ES-I3 (cell line): ENCODE measurements at regions not wholly inside any gene's neighbourhood (a gene's known extent, or its start where the extent isn't known, plus 50 kb on each side); places are given as distances from the start of the nearest gene placed in this dataset.

Source experiments
- H3K36me3 ChIP-seq: 2 replicates; pipeline ENCODE4 v1.6.1; 2013; ENCODE audit warnings: mild to moderate bottlenecking, low read length, control low read depth, moderate library complexity; ENCODE audit not compliant: insufficient read depth
- H3K4me1 ChIP-seq: 2 replicates; pipeline ENCODE4 v1.6.1; 2013; ENCODE audit warnings: mild to moderate bottlenecking, control low read depth, low read length; ENCODE audit not compliant: insufficient read depth
- H3K9ac ChIP-seq: 2 replicates; pipeline ENCODE4 v1.6.1; 2013; ENCODE audit warnings: low read depth, mild to moderate bottlenecking, low read length, moderate library complexity
- H3K9me3 ChIP-seq: 2 replicates; pipeline ENCODE4 v1.6.1; 2013; ENCODE audit warnings: mild to moderate bottlenecking, low read length, moderate library complexity; ENCODE audit not compliant: control insufficient read depth, insufficient read depth

DNA sequence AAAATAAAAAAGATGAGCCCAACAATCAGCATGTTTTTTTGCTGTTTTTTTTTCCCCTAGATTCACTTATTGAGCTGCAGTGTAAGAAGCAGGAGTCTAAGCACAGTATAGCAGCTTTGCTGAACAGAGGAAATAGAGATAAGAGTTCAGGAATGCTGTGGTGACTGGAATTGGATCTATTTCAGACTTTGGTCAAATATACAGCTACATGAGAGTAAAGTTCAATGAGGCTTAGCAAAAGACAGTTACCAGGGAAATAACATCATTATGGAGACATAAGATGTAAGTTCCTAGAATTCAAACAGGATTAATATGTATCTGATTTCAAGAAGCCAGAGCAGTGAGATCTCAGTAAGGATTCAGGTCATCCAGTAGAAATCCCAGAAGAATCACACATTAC, 613.0 kb downstream of the RPS29 start:
- Histone ChIP-seq H3K36me3 (no peaks in the 10 kb centered on the region), H3K4me1 (no peaks in the 10 kb centered on the region), H3K9ac (no peak overlapping the region), H3K9me3 (no peaks in the 10 kb centered on the region)

- no peaks in the 10 kb centered on the region for H3K36me3 ChIP-seq
- H3K9me3 ChIP-seq = no peaks in the 10 kb centered on the region
- no peaks in the 10 kb centered on the region for H3K4me1 ChIP-seq
- no peak overlapping the region for H3K9ac ChIP-seq
Measured at GRCh38 chr14:48970943-48971342, 615.2 kb downstream of the RPS29 start.

DNA sequence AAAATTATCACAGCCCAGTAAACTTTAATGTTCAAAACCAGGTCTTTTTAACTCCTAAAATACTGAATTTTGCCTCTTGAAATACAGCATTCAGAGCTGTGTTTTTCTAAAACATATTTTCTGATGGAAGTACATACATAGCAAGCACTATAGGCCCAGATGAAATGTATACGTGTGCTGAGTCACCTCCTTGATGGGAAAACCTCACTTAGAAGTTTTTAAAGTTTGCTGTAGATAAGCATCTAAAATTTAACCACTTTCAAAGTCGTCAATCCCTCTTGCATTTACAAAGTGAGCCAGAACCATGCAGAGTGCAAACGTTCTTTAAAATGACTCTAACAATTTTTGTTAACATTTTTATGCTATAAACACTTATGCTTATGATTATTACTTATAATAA, 618.8 kb downstream of the RPS29 start:
- no peaks in the 10 kb centered on the region for H3K36me3 ChIP-seq
- no peaks in the 10 kb centered on the region for H3K4me1 ChIP-seq
- H3K9me3 ChIP-seq = no peaks in the 10 kb centered on the region
- H3K9ac ChIP-seq = no peak overlapping the region

- H3K36me3 ChIP-seq = no peaks in the 10 kb centered on the region
- no peaks in the 10 kb centered on the region for H3K4me1 ChIP-seq
- H3K9ac ChIP-seq = no peak overlapping the region
- no peaks in the 10 kb centered on the region; the same call in 1 of the 2 replicates for H3K9me3 ChIP-seq
Measured at GRCh38 chr14:48963231-48963790, 622.9 kb downstream of the RPS29 start.

DNA sequence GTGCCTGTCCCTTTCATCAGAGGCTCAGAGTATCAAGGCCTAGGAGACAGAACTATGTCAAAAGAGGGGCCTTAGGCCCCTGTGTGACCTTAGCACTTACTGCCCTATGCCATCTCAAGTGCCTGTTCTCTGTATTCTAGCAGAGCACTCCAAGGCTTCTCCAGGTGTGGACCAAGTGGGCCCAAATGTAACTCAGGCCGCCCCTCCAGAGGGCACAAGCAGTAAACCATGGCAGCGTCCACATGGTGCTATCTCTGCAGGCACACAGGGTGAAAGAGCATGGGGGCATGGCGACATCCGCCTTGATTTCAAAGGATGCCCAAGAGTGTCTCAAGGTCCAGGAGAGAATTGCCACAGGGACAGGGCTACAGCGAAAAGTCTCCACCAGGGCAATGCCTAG, 628.7 kb downstream of the RPS29 start:
- H3K9me3 ChIP-seq = no peaks in the 10 kb centered on the region; the same call in 1 of the 2 replicates

GRCh38 chr14:48955857-48956256, 630.3 kb downstream of the RPS29 start:
- no peaks in the 10 kb centered on the region for H3K36me3 ChIP-seq
- H3K4me1 ChIP-seq = no peaks in the 10 kb centered on the region
- H3K9ac ChIP-seq = no peak overlapping the region

More for the DNA sequence above, 628.7 kb downstream of the RPS29 start:
- Histone ChIP-seq H3K9ac (no peak overlapping the region), H3K4me1 (no peaks in the 10 kb centered on the region), H3K36me3 (no peaks in the 10 kb centered on the region)

DNA sequence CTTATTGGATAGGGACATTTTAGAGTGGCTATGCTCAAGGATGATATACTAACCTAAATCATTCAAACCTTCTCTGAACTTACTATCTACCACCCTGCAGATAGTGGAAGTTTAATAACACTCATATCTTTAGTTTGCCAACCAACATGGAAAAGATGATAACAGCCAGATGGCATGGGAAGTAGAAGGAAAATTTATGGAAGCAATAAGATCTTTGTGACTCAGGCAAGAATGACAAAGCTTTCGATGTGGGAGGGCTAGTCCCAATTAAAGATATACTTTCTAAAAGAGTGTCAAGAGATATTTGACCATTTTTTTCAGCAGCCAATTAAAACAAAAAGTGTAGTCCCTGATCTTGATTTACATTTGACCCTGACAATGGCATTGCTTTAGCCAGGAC, 631.7 kb downstream of the RPS29 start:
- Histone ChIP-seq H3K36me3 (no peaks in the 10 kb centered on the region), H3K4me1 (no peaks in the 10 kb centered on the region), H3K9ac (no peak overlapping the region), H3K9me3 (no peaks in the 10 kb centered on the region; the same call in 1 of the 2 replicates)

More at GRCh38 chr14:48955857-48956256, 630.3 kb downstream of the RPS29 start:
- H3K9me3 ChIP-seq = no peaks in the 10 kb centered on the region; the same call in 1 of the 2 replicates

GRCh38 chr14:48944809-48945208, 641.4 kb downstream of the RPS29 start:
- no peak overlapping the region for H3K9ac ChIP-seq
- no peaks in the 10 kb centered on the region for H3K36me3 ChIP-seq
- H3K4me1 ChIP-seq = no peaks in the 10 kb centered on the region
- H3K9me3 ChIP-seq = no peaks in the 10 kb centered on the region

DNA sequence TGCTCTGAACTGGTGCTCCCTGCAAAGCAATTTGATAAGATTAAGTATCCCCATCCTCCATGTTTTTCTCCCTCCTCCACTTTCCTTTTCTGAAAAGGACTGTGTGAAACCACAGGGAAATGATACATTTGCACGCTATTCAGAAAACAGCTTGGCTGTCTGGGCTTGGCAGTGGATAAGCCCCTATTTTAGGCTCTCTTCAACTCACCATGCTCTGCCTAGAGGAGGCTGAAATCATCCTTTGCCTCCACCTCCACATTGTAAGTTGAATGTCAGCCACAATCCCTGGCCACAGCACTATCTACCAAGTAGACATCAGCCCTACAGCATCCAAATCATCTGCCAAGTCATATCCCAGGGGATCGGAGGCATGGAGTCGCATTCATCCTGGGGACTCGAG, 642.3 kb downstream of the RPS29 start:
- Histone ChIP-seq H3K4me1 (no peaks in the 10 kb centered on the region), H3K36me3 (no peaks in the 10 kb centered on the region), H3K9me3 (no peaks in the 10 kb centered on the region), H3K9ac (no peak overlapping the region)

- Histone ChIP-seq H3K9me3 (no peaks in the 10 kb centered on the region), H3K36me3 (no peaks in the 10 kb centered on the region), H3K4me1 (no peaks in the 10 kb centered on the region), H3K9ac (no peak overlapping the region)
Measured at GRCh38 chr14:48937541-48938195, 648.5 kb downstream of the RPS29 start.

GRCh38 chr14:48936849-48937248, 649.3 kb downstream of the RPS29 start:
- Histone ChIP-seq H3K36me3 (no peaks in the 10 kb centered on the region), H3K4me1 (no peaks in the 10 kb centered on the region), H3K9me3 (no peaks in the 10 kb centered on the region), H3K9ac (no peak overlapping the region)

DNA sequence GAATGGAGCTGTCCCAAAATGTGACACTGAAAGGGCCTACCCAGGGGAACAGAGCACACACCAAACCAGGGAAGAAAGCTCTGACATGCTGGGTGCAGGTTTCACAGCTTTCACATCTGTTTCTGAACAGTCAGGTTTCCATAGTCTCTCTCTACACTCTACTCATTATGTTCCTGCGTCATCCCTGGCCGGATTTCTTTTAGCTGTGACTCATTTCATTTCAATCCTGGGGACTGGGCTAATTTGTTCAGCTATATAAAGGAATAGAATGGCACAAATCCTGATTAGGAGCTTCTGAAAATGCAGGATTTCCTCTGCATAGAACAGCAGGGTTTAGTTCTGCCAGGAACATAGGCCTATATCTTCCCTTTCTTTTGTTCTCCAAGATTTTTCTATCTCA, 649.8 kb downstream of the RPS29 start:
- H3K4me1 ChIP-seq = no peaks in the 10 kb centered on the region
- no peaks in the 10 kb centered on the region for H3K9me3 ChIP-seq
- no peak overlapping the region for H3K9ac ChIP-seq
- no peaks in the 10 kb centered on the region for H3K36me3 ChIP-seq

- Histone ChIP-seq H3K9me3 (no peaks in the 10 kb centered on the region), H3K4me1 (no peaks in the 10 kb centered on the region), H3K9ac (no peak overlapping the region), H3K36me3 (no peaks in the 10 kb centered on the region)
Measured at GRCh38 chr14:48925184-48925583, 661.0 kb downstream of the RPS29 start.

GRCh38 chr14:48914921-48915320, 671.3 kb downstream of the RPS29 start:
- Histone ChIP-seq H3K4me1 (no peaks in the 10 kb centered on the region), H3K9me3 (no peaks in the 10 kb centered on the region), H3K36me3 (no peaks in the 10 kb centered on the region), H3K9ac (no peak overlapping the region)

- Histone ChIP-seq H3K36me3 (no peaks in the 10 kb centered on the region), H3K4me1 (no peaks in the 10 kb centered on the region), H3K9me3 (no peaks in the 10 kb centered on the region), H3K9ac (no peak overlapping the region)
Measured at GRCh38 chr14:48914382-48914781, 671.8 kb downstream of the RPS29 start.
